H1 (cell line): ENCODE measurements at regions not wholly inside any gene's neighbourhood (a gene's known extent, or its start where the extent isn't known, plus 50 kb on each side); places are given as distances from the start of the nearest gene placed in this dataset.

Experiments
- CTCF ChIA-PET: fragments of 300-600 bp; sonication (Branson Sonifier 250); formaldehyde crosslinking; loops from one replicate; lab custom pipeline; 2021; ENCODE audit not compliant: partially characterized antibody; lab: Charles Lee
- POLR2A ChIA-PET: fragments of 300-600 bp; sonication (Branson Sonifier 250); formaldehyde crosslinking; loops from one replicate; lab custom pipeline; 2021; ENCODE audit warnings: inconsistent platforms; ENCODE audit not compliant: partially characterized antibody; lab: Charles Lee
- DNase-seq, 2 experiments: peaks; one replicate each; pipeline versions ENCODE4 v3.0.0 to v3.0.0-alpha.2; 2010 to 2022; ENCODE audit warnings: low spot score in 2 of 2, low read depth in 1 of 2, mixed read lengths in 1 of 2
- FAIRE-seq: peaks from 2 replicates; lab custom pipeline; 2011; peaks lifted over from hg19 to GRCh38; lab: Jason Lieb, UNC
- H2AFZ ChIP-seq: 2 replicates; pipeline ENCODE4 v1.8.1; 2012; ENCODE audit warnings: low read length, inconsistent platforms
- H2AK5ac ChIP-seq: 2 replicates; pipeline ENCODE4 v1.6.1; 2013; ENCODE audit warnings: low read depth, low read length
- H2BK120ac ChIP-seq: replicated peaks from 2 replicates; pipeline ENCODE3; 2013; ENCODE audit warnings: low read depth, low read length, inconsistent platforms
- H2BK12ac ChIP-seq: 2 replicates; pipeline ENCODE4 v1.6.1; 2013; ENCODE audit warnings: low read depth, low read length
- H2BK15ac ChIP-seq: 2 replicates; pipeline ENCODE4 v1.6.1; 2013; ENCODE audit warnings: low read length
- H2BK20ac ChIP-seq: 2 replicates; pipeline ENCODE4 v1.6.1; 2013; ENCODE audit warnings: low read length
- H2BK5ac ChIP-seq: 2 replicates; pipeline ENCODE4 v1.6.1; 2013; ENCODE audit warnings: low read depth, low read length
- H3K14ac ChIP-seq: 2 replicates; pipeline ENCODE4 v1.6.1; 2013; ENCODE audit warnings: inconsistent platforms; ENCODE audit not compliant: insufficient read length
- H3K18ac ChIP-seq: 2 replicates; pipeline ENCODE4 v1.6.1; 2013; ENCODE audit warnings: low read length; ENCODE audit errors: extremely low read depth
- H3K23ac ChIP-seq: 2 replicates; pipeline ENCODE4 v1.6.1; 2013; ENCODE audit warnings: inconsistent platforms; ENCODE audit not compliant: insufficient read length
- H3K23me2 ChIP-seq: 2 replicates; pipeline ENCODE4 v1.6.1; 2013; ENCODE audit warnings: low read depth, low read length
- H3K27ac ChIP-seq: 2 replicates; pipeline ENCODE4 v1.6.1; 2011; ENCODE audit warnings: low read depth, low read length, inconsistent platforms
- H3K27me3 ChIP-seq, 4 experiments: replicated peaks in 1 of 4; 1 replicate in 1 of 4; 2 replicates in 3 of 4; pipeline versions ENCODE4 v1.6.1 to v1.8.1; 2011 to 2013; ENCODE audit warnings: low read length in 3 of 4, mild to moderate bottlenecking in 3 of 4, inconsistent platforms in 2 of 4, mixed read lengths in 2 of 4, moderate library complexity in 1 of 4; ENCODE audit not compliant: control insufficient read depth in 3 of 4, insufficient read depth in 3 of 4; ENCODE audit errors: extremely low read depth in 1 of 4
- H3K36me3 ChIP-seq, 4 experiments: 2 replicates each; pipeline versions ENCODE4 v1.6.1 to v1.8.1; 2011 to 2013; ENCODE audit warnings: mild to moderate bottlenecking in 4 of 4, low read length in 3 of 4, moderate library complexity in 2 of 4, control low read depth in 1 of 4, inconsistent platforms in 1 of 4; ENCODE audit not compliant: insufficient read depth in 4 of 4, control insufficient read depth in 2 of 4
- H3K4ac ChIP-seq: replicated peaks from 2 replicates; pipeline ENCODE3; 2013; ENCODE audit warnings: low read length, low read depth, mixed read lengths, inconsistent platforms; ENCODE audit not compliant: insufficient read length
- H3K4me1 ChIP-seq, 4 experiments: replicated peaks in 1 of 4; 1 replicate in 1 of 4; 2 replicates in 3 of 4; pipeline versions ENCODE4 v1.6.1 to v1.8.1; 2011 to 2013; ENCODE audit warnings: low read length in 3 of 4, inconsistent platforms in 2 of 4, mixed read lengths in 1 of 4; ENCODE audit not compliant: insufficient read depth in 4 of 4, control insufficient read depth in 3 of 4
- H3K4me2 ChIP-seq, 2 experiments: 2 replicates each; pipeline versions ENCODE4 v1.6.1 to v1.8.1; 2011 to 2013; ENCODE audit warnings: low read depth in 2 of 2, low read length in 2 of 2, control low read depth in 1 of 2, inconsistent platforms in 1 of 2, mild to moderate bottlenecking in 1 of 2; ENCODE audit not compliant: insufficient read depth in 1 of 2
- H3K4me3 ChIP-seq, 4 experiments: fragments of 200-600, 300-600 bp in 1 of 4; sonication (generic), shearing (Covaris generic), sonication (Bioruptor Twin) in 1 of 4; 2 replicates each; pipeline versions ENCODE4 v1.5.1 to v1.8.1; 2011 to 2016; ENCODE audit warnings: low read length in 4 of 4, low read depth in 3 of 4, control low read depth in 2 of 4, inconsistent platforms in 2 of 4, mild to moderate bottlenecking in 2 of 4, mixed read lengths in 1 of 4, moderate library complexity in 1 of 4; ENCODE audit not compliant: insufficient read depth in 2 of 4; ENCODE audit errors: extremely low read depth in 1 of 4
- H3K56ac ChIP-seq: replicated peaks from 2 replicates; pipeline ENCODE3; 2013; ENCODE audit warnings: low read depth, mild to moderate bottlenecking, mixed read lengths, low read length, inconsistent platforms; ENCODE audit not compliant: insufficient read length
- H3K79me1 ChIP-seq: 2 replicates; pipeline ENCODE4 v1.6.1; 2013; ENCODE audit warnings: low read depth, low read length, control low read depth
- H3K79me2 ChIP-seq, 2 experiments: 2 replicates each; pipeline versions ENCODE4 v1.6.1 to v1.8.1; 2012 to 2013; ENCODE audit warnings: low read length in 2 of 2, mild to moderate bottlenecking in 2 of 2, inconsistent platforms in 1 of 2; ENCODE audit not compliant: insufficient read depth in 2 of 2, control insufficient read depth in 1 of 2
- H3K9ac ChIP-seq, 4 experiments: replicated peaks in 1 of 4; 1 replicate in 1 of 4; 2 replicates in 3 of 4; pipeline versions ENCODE4 v1.6.1 to v1.8.1; 2011 to 2013; ENCODE audit warnings: low read depth in 3 of 4, low read length in 3 of 4, control low read depth in 2 of 4, mild to moderate bottlenecking in 2 of 4, moderate library complexity in 2 of 4, inconsistent platforms in 1 of 4; ENCODE audit errors: extremely low read depth in 1 of 4
- H3K9me3 ChIP-seq, 2 experiments: 2 replicates each; pipeline versions ENCODE4 v1.6.1 to v1.8.1; 2012 to 2013; ENCODE audit warnings: mild to moderate bottlenecking in 2 of 2, moderate library complexity in 2 of 2, control low read depth in 1 of 2, inconsistent platforms in 1 of 2, low read depth in 1 of 2, low read length in 1 of 2, mixed read lengths in 1 of 2; ENCODE audit not compliant: insufficient read depth in 2 of 2
- H4K20me1 ChIP-seq, 2 experiments: replicated peaks in 1 of 2; 2 replicates each; pipeline versions ENCODE3 to v1.8.1; 2011 to 2013; ENCODE audit warnings: inconsistent platforms in 2 of 2, low read length in 2 of 2, mild to moderate bottlenecking in 1 of 2; ENCODE audit not compliant: insufficient read depth in 2 of 2, control insufficient read depth in 1 of 2
- H4K5ac ChIP-seq: 2 replicates; pipeline ENCODE4 v1.6.1; 2013; ENCODE audit warnings: low read length, low read depth, mixed read lengths, inconsistent platforms; ENCODE audit not compliant: insufficient read length
- H4K8ac ChIP-seq: 2 replicates; pipeline ENCODE4 v1.8.0; 2013; ENCODE audit warnings: mild to moderate bottlenecking, moderate library complexity, low read length, inconsistent platforms; ENCODE audit not compliant: insufficient read depth; ENCODE audit errors: extremely low read depth
- H4K91ac ChIP-seq: replicated peaks from 2 replicates; pipeline ENCODE3; 2013; ENCODE audit warnings: low read length, mixed read lengths, inconsistent platforms; ENCODE audit not compliant: insufficient read length
- BACH1 ChIP-seq: IDR thresholded peaks from 2 replicates; pipeline ENCODE4 v1.6.1; 2012; ENCODE audit warnings: low read length, improper control_type of control experiment
- EGR1 ChIP-seq: IDR thresholded peaks from 2 replicates; pipeline ENCODE4 v1.6.1; 2011; ENCODE audit warnings: low read depth, low read length, borderline replicate concordance
- KDM4A ChIP-seq: IDR thresholded peaks from one replicate; pipeline ENCODE4 v1.7.1; 2012; ENCODE audit warnings: low read depth, mild to moderate bottlenecking, moderate library complexity, low read length, inconsistent platforms; ENCODE audit not compliant: severe bottlenecking
- NRF1 ChIP-seq: IDR thresholded peaks from 2 replicates; pipeline ENCODE4 v1.6.1; 2011; ENCODE audit warnings: mild to moderate bottlenecking, low read depth, low read length, improper control_type of control experiment
- POU5F1 ChIP-seq: IDR thresholded peaks from 2 replicates; pipeline ENCODE4 v1.6.1; 2011; ENCODE audit warnings: low read depth, mild to moderate bottlenecking, low read length, moderate library complexity
- RAD21 ChIP-seq, 2 experiments: IDR thresholded peaks in 1 of 2; conservative IDR thresholded peaks in 1 of 2; 2 replicates each; pipeline ENCODE4 v1.6.1; 2011; ENCODE audit warnings: low read depth in 2 of 2, low read length in 2 of 2, improper control_type of control experiment in 1 of 2, inconsistent platforms in 1 of 2, mild to moderate bottlenecking in 1 of 2, moderate library complexity in 1 of 2
- SP2 ChIP-seq: IDR thresholded peaks from 2 replicates; pipeline ENCODE4 v1.6.1; 2012; ENCODE audit warnings: mild to moderate bottlenecking, low read length, inconsistent platforms
- TCF12 ChIP-seq: IDR thresholded peaks from 2 replicates; pipeline ENCODE4 v1.6.1; 2011; ENCODE audit warnings: low read depth, mild to moderate bottlenecking, low read length
- WGBS, 2 experiments: shearing (Covaris generic) in 1 of 2; methylation state at CpG; one replicate each; pipeline versions ENCODE4 v1.1.6 to v1.1.7; 2013 to 2015; ENCODE audit warnings: low lambda C conversion rate in 2 of 2, mixed read lengths in 2 of 2, inconsistent platforms in 1 of 2, low coverage in 1 of 2, missing lambda C conversion rate in 1 of 2; ENCODE audit not compliant: insufficient replicate concordance in 2 of 2, insufficient coverage in 1 of 2, insufficient read length in 1 of 2; ENCODE audit errors: extremely low coverage in 1 of 2, missing lambda C conversion rate in 1 of 2; 5-methylcytosine and 5-hydroxymethylcytosine counted together
- TF ChIP-seq, protein P1 (sequence below): IDR thresholded peaks from 2 replicates; pipeline ENCODE4 v1.6.1; 2011; ENCODE audit warnings: low read depth, mild to moderate bottlenecking, low read length; ENCODE audit not compliant: insufficient read depth

DNA sequence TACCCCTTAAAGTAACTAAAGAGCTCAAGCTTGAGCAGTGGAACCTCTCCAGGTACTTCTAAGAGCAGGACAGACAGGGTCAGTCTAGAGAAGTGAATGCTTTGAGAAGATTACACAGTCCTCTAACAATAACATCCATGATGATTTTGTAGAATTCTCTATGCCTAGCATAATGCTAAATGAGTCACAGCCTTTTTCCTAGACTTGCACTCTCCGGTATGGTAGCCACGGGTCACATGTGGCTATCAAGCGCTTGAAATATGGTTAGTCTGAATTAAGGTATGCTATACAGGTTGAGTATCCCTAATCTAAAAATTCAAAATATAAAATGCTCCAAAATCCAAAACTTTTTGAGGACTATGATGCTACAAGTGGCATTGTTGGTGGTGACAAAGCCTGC, 166.6 kb upstream of the MKLN1 start:
- Histone ChIP-seq H3K4me3 (no peak overlapping the region), H2BK120ac (no peak overlapping the region), H2AFZ (no peak overlapping the region), H3K23ac (no peak overlapping the region), H3K14ac (no peak overlapping the region), H3K4ac (no peak overlapping the region), H2BK12ac (no peak overlapping the region), H3K4me1 (no peaks in the 10 kb centered on the region), H4K91ac (no peak overlapping the region), H3K27me3 (no peaks in the 10 kb centered on the region), H3K18ac (no peak overlapping the region), H3K56ac (no peak overlapping the region), H4K5ac (no peak overlapping the region), H3K27ac (no peak overlapping the region), H2BK5ac (no peak overlapping the region), H3K9me3 (no peaks in the 10 kb centered on the region), H2BK20ac (no peak overlapping the region), H4K8ac (no peak overlapping the region), H3K79me2 (no peaks in the 10 kb centered on the region), H3K4me2 (no peak overlapping the region), H2AK5ac (no peak overlapping the region), H3K36me3 (no peaks in the 10 kb centered on the region), H2BK15ac (no peak overlapping the region), H4K20me1 (no peaks in the 10 kb centered on the region), H3K23me2 (no peaks in the 10 kb centered on the region), H3K9ac (no peak overlapping the region), H3K79me1 (no peaks in the 10 kb centered on the region)
- TF ChIP-seq, protein P1, sequence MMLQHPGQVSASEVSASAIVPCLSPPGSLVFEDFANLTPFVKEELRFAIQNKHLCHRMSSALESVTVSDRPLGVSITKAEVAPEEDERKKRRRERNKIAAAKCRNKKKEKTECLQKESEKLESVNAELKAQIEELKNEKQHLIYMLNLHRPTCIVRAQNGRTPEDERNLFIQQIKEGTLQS = no peak
- no peak for TF ChIP-seq NRF1
- TF ChIP-seq EGR1 = no peak
- TF ChIP-seq SP2 = no peak
- TF ChIP-seq POU5F1 = no peak
- no peak for TF ChIP-seq KDM4A
- TF ChIP-seq TCF12 = no peak
- TF ChIP-seq RAD21 (IDR thresholded peaks at IDR 0.05 in 1 of 2, conservative IDR thresholded peaks at IDR 0.05 in 1 of 2; ENCODE audit: low read depth in 2 of 2, low read length in 2 of 2) = no peak
- TF ChIP-seq BACH1 = no peak
- DNase-seq (no peak), FAIRE-seq (no peak)
- 97% methylated on average over 3 of the region's 3 CpGs; no CpG with 5 or more reads in 1 of the 2 experiments for WGBS, 2 experiments
- ChIA-PET CTCF (no interaction called here), POLR2A (no interaction called here)
